ENCODE measurements at regions not wholly inside any gene's neighbourhood (a gene's known extent, or its start where the extent isn't known, plus 50 kb on each side); places are given as distances from the start of the nearest gene placed in this dataset.
"Not testable (repeated sequence)": the region's sequence is repeated elsewhere in the genome, so short reads cannot be mapped to it uniquely, and the experiment has no call there.

DNA sequence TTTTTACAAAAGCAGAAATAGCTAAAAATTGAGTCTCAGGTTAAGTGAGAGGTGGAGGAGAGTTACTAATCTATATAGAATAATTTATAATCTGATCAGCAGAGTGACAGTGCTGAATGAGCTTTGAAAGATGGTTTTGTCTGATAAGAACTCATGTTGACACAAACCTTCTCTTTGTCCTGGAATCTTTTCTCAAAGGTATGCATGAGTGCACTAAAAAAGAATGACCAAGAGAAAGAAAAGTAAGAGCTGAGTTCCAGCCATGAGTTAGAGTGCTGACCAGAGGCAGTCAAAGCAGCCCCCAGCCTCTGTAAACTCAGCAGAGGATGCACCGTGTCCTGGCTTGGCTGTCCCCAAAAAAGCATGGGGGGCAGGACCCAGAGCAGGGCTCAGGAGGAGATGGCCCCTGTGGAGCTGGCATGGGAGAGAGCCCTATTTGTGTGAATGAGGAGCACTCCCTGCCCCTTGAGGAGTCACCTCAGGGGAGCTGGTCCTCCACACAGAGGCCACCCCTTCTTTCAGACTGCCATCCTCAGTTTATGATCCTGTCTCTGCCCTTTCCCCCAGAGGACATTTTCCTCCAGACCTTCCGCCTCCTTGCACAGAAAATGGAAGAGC is 129.8 kb downstream of the SEC23A start:
- DNase-seq = no peak

DNA sequence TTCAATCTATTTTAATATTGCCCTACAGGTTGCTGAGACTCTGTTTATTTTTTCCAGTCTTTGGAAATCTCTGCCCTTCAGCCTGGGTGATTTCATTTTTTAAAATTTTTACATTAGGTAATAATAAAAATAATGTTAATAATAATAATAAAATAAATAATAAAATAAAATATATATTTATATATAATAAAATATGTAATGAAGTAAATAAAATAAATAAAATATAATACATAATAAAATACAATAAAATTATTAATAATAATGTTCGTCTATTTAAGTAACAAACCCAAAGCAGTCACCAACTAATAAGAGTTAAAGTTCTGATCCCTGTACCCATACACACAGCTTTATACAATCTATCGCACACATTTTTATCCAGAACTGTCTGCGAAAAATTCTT is 130.5 kb downstream of the SEC23A start:
- DNase-seq = no peak

DNA sequence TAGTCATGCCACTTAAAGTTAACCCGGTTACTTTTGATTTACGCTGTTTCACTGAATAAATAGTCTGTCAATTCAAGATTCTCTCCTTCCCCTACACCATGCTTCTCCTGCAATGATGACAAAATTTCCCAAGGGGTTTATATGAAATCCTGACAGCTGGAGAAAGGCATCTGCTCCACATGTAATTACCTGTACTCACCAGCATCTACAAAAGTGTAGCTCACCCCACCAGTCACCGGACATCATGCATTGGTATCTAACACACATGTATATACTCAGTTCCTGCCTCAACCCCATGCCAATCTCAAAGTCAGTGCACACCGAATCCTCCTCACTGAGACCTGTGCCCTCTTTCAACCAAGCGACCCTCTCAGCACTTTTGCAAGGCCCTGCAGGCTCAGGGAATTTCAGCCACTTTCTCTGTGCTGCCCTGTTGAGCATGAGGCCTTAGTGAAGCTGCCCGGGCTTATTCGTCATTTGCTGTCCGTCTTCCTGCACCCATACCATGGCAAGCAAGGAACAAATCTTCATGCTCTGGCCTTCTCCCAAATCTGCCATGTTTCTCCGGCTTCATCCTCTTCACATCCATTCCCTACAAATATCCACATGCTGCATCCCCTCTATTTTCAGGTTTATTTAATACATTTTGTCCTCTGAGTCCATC is 131.6 kb downstream of the SEC23A start:
- no peak for DNase-seq

DNA sequence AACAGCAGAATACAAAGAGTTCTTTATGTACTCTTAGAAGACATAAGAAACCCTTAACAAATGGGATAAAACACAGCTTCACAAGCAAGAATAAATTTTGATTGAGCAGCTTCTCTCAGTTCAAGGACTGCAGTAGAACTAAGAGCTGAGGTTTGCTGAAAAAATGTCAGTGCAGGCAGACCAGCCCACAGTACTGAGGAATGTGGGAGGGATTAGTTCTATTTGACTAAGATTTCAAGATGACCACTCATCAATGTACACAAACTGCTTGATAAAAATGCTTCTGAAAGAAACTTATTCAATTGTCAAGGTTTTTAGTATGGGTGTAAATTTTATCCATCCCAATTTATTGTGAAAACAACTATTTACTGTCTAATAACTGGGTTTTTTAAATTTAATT is 138.4 kb downstream of the SEC23A start:
- DNase-seq = no peak

DNA sequence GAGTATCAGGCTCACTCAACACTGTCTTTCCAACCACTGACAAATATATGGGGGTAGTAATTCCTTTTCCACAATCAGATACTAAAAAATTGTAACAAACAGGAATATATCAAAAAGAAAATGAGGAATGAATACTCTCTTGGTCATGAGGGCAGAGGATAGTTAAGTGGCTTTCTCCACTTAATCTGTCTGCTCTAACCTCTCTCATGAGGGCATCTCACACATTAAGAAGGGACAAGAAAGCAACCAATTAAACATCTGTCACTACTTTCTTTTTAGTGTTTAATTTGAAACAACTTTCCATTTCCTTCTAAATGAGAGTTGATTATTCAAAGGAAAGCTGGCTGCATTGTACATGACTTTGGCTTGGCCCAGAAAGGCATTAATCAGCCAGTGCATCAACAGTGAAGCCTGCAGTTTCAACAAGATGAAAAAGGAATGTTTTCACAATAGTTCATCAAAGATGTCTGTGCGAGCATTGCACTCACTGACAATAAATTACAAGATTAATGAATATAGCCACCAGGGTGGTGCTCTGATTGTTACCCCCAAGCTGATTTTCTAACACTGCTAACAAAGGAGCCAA is 142.0 kb downstream of the SEC23A start:
- no peak for DNase-seq

GRCh38 chr14:38959021-38959420 is 144.0 kb downstream of the SEC23A start:
- no peak for DNase-seq

DNA sequence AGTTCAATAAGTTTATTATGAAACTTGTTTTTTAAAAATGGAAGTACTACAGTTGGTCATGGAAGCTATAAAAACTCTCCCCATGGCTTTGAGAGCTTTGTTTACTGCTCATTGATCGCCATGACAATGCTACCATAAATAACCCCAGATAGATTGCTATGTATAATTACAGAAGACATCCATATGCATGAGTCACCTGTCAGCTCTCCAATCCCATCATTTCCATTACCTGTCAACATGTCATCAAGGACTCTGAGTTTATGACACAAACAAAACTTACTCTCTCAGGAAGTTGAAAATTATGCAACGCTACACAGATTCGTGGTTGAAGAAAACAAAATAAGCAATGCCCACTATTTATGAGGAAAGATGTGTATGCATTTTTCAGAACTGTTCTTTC is 144.4 kb downstream of the SEC23A start:
- DNase-seq = no peak

DNA sequence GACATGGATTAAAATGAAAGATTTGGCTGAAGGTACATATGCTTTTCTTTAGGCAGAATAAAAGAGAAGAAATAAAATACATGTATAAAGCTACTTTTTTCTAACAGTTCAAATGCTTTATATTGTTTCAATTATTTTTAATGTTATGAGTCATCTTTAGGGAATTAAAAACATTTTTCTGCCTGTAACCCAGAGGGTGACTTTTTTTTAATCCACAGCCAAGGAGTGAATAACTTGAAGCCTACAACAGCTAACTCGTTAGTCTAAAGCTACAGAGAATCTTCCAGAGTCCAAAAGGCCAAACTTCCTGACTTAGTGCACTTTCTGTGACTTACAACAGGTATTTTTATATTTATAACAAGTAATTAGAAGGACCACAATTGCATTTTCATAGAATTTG is 151.6 kb downstream of the SEC23A start:
- DNase-seq = no peak

DNA sequence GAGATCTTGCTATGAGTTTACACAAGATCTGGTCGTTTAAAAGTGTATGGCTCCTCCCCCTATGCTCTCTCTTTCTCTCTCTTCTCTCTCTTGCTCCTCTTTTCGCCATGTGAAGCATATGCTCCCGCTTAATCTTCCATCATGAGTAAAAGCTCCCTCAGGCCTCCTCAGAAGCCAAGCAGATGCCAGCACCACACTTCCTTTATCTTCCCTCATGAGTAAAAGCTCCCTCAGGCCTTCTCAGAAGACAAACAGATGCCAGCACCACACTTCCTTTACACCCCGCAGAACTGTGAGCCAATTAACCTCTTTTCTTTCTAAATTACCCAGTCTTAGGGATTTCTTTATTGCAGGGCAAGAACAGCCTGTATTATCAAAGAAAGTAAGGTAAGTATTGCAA is 152.4 kb downstream of the SEC23A start:
- DNase-seq = no peak

GRCh38 chr14:38948576-38948975 is 154.5 kb downstream of the SEC23A start:
- DNase-seq = no peak

DNA sequence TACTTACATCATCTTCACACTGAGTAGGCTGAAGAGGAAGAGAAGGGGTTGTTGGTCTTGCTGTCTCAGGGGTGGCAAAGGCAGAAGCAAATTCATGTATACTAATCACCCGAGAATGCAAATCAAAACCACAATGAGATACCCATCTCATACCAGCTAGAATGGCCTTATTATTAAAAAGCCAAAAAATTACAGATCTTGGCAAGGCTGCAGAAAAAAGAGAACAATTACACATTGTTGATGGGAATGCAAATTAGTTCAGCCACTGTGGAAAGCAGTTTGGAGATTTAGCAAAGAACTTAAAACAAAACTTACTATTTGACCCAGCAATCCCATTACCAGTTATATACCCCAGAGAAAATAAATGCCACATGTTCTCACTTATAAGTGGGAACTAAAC is 154.9 kb downstream of the SEC23A start:
- no peak for DNase-seq

GRCh38 chr14:38947343-38947742 is 155.7 kb downstream of the SEC23A start:
- no peak for DNase-seq

- DNase-seq = no peak
Observed at GRCh38 chr14:38944691-38945090, 158.3 kb downstream of the SEC23A start.

- DNase-seq = no peak
Observed at GRCh38 chr14:38941488-38941887, 161.5 kb downstream of the SEC23A start.

GRCh38 chr14:38932653-38933000 is 170.4 kb downstream of the SEC23A start:
- DNase-seq = not testable (repeated sequence)

- no peak for DNase-seq
Observed at GRCh38 chr14:38931969-38932652, 170.9 kb downstream of the SEC23A start.

- no peak for DNase-seq
Observed at GRCh38 chr14:38930898-38931297, 172.1 kb downstream of the SEC23A start.

- no peak for DNase-seq
Observed at GRCh38 chr14:38930022-38930421, 173.0 kb downstream of the SEC23A start.

GRCh38 chr14:38929416-38929815 is 173.6 kb downstream of the SEC23A start:
- no peak for DNase-seq

GRCh38 chr14:38921893-38922292 is 181.1 kb downstream of the SEC23A start:
- DNase-seq = not testable (repeated sequence)

- DNase-seq = no peak
Observed at GRCh38 chr14:38915125-38915524, 187.9 kb downstream of the SEC23A start.

GRCh38 chr14:38910092-38910491 is 192.9 kb downstream of the SEC23A start:
- no peak for DNase-seq

DNA sequence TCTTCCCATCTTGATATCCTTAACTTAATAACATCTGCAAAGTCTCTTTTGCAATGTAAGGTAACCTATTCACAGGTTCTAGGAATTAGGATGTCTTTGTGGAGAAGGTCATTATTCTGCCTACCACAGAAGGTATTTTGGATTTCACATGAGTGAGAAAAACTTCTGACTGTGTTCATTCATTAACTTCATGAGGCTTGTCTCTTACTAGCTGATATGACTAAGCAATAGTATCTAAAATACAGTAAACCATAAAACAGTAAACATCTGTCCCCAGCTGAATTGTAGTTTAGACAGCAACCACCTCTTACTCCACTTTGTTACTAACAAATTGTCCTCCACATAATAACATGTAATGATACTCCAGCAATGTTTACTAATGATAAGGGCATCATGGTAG is 198.1 kb downstream of the SEC23A start:
- no peak for DNase-seq

DNA sequence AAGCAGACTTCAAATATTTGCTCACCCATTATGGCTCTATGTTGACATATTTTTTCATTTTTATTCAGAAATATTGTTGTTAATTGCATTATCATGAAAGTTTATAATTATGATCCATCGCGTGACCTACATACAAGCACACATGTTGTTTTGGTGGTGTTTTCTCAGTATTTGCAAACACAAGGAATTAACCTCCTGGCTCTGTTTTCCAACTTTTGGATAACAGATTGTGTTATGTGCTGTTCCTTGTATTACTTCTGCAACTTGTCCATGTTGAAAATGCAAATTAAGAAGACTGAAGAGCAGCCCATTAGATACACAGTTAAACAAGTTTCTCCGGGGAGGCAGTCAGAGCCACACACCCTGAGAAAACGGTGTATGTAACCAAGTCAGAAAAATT is 201.2 kb downstream of the SEC23A start:
- DNase-seq = no peak
